Neuronal stem cell (in vitro differentiated cells): ENCODE measurements at regions not wholly inside any gene's neighbourhood (a gene's known extent, or its start where the extent isn't known, plus 50 kb on each side); places are given as distances from the start of the nearest gene placed in this dataset.

ENCODE experiments used
- DNase-seq: peaks from one replicate; pipeline ENCODE4 v3.0.0-alpha.2; 2013; ENCODE audit warnings: low spot score
- H2AFZ ChIP-seq: one replicate; pipeline ENCODE4 v1.6.1; 2013; ENCODE audit warnings: mild to moderate bottlenecking, low read length, inconsistent platforms
- H2AK5ac ChIP-seq: 2 replicates; pipeline ENCODE4 v1.6.1; 2013; ENCODE audit warnings: low read depth, mild to moderate bottlenecking, inconsistent platforms, low read length, moderate library complexity, mixed read lengths
- H2BK120ac ChIP-seq: 2 replicates; pipeline ENCODE4 v1.6.1; 2013; ENCODE audit warnings: low read depth, mild to moderate bottlenecking, inconsistent platforms, low read length, moderate library complexity, mixed read lengths
- H2BK12ac ChIP-seq: one replicate; pipeline ENCODE4 v1.6.1; 2013; ENCODE audit warnings: low read length, inconsistent platforms
- H2BK15ac ChIP-seq: 2 replicates; pipeline ENCODE4 v1.6.1; 2013; ENCODE audit warnings: mild to moderate bottlenecking, low read length, inconsistent platforms, mixed read lengths
- H2BK5ac ChIP-seq: one replicate; pipeline ENCODE4 v1.6.1; 2013; ENCODE audit warnings: inconsistent platforms, mild to moderate bottlenecking, low read length, moderate library complexity
- H3K14ac ChIP-seq: one replicate; pipeline ENCODE4 v1.6.1; 2013; ENCODE audit warnings: low read length, inconsistent platforms
- H3K18ac ChIP-seq: 2 replicates; pipeline ENCODE4 v1.6.1; 2013; ENCODE audit warnings: low read length, inconsistent platforms
- H3K23ac ChIP-seq: 2 replicates; pipeline ENCODE4 v1.6.1; 2013; ENCODE audit warnings: low read depth, mild to moderate bottlenecking, mixed read lengths, low read length, inconsistent platforms; ENCODE audit not compliant: poor library complexity
- H3K27ac ChIP-seq: replicated peaks from 3 replicates; pipeline ENCODE4 v1.5.1; 2013; ENCODE audit warnings: low read length, inconsistent platforms
- H3K27me3 ChIP-seq, 3 experiments: 2 replicates each; pipeline ENCODE4 v1.6.1; 2013; ENCODE audit warnings: low read length in 3 of 3, mild to moderate bottlenecking in 2 of 3, inconsistent platforms in 1 of 3, low read depth in 1 of 3, mixed read lengths in 1 of 3, moderate library complexity in 1 of 3; ENCODE audit not compliant: control insufficient read depth in 3 of 3, insufficient read depth in 3 of 3
- H3K36me3 ChIP-seq, 2 donors: replicated peaks in 1 of 2; 2 replicates each; pipeline ENCODE4 v1.6.1; 2013; ENCODE audit warnings: low read length in 2 of 2; ENCODE audit not compliant: control insufficient read depth in 2 of 2, insufficient read depth in 2 of 2
- H3K4ac ChIP-seq: 2 replicates; pipeline ENCODE4 v1.6.1; 2013; ENCODE audit warnings: inconsistent platforms, mild to moderate bottlenecking, low read length, moderate library complexity
- H3K4me1 ChIP-seq, 2 donors: 1 replicate in 1 of 2; 2 replicates in 1 of 2; pipeline ENCODE4 v1.6.1; 2013; ENCODE audit warnings: low read length in 2 of 2, low read depth in 1 of 2; ENCODE audit not compliant: control insufficient read depth in 2 of 2, insufficient read depth in 1 of 2
- H3K4me2 ChIP-seq: one replicate; pipeline ENCODE4 v1.6.1; 2013; ENCODE audit warnings: mild to moderate bottlenecking, low read length, inconsistent platforms; ENCODE audit not compliant: insufficient read depth, poor library complexity, severe bottlenecking
- H3K4me3 ChIP-seq, 2 donors: 2 replicates each; pipeline ENCODE4 v1.5.1; 2013; ENCODE audit warnings: low read length in 2 of 2, mild to moderate bottlenecking in 2 of 2, inconsistent platforms in 1 of 2, moderate library complexity in 1 of 2
- H3K79me1 ChIP-seq: one replicate; pipeline ENCODE4 v1.6.1; 2013; ENCODE audit warnings: low read depth, mild to moderate bottlenecking, inconsistent platforms, low read length, moderate library complexity
- H3K9ac ChIP-seq: one replicate; pipeline ENCODE4 v1.6.1; 2013; ENCODE audit warnings: mild to moderate bottlenecking, low read depth, low read length, inconsistent platforms; ENCODE audit not compliant: poor library complexity
- H3K9me3 ChIP-seq, 2 donors: replicated peaks in 1 of 2; 2 replicates each; pipeline versions ENCODE3 to v1.6.1; 2013; ENCODE audit warnings: low read length in 2 of 2, mild to moderate bottlenecking in 2 of 2, inconsistent platforms in 1 of 2, low read depth in 1 of 2, mixed read lengths in 1 of 2, moderate library complexity in 1 of 2; ENCODE audit not compliant: control insufficient read depth in 2 of 2, insufficient read depth in 1 of 2
- H4K8ac ChIP-seq: one replicate; pipeline ENCODE4 v1.6.1; 2013; ENCODE audit warnings: low read depth, mild to moderate bottlenecking, inconsistent platforms, low read length, moderate library complexity
- H4K91ac ChIP-seq: one replicate; pipeline ENCODE4 v1.6.1; 2013; ENCODE audit warnings: low read length, low read depth, mild to moderate bottlenecking, inconsistent platforms; ENCODE audit not compliant: poor library complexity
- WGBS, 2 donors: extraction: QIAGEN DNeasy Blood & Tissue Kit; methylation state at CpG; one replicate each; pipeline ENCODE4 v1.1.7; 2013; ENCODE audit warnings: missing lambda C conversion rate in 2 of 2, mixed read lengths in 1 of 2; ENCODE audit not compliant: insufficient read length in 2 of 2, insufficient replicate concordance in 1 of 2; ENCODE audit errors: extremely low coverage in 2 of 2; 5-methylcytosine and 5-hydroxymethylcytosine counted together

DNA sequence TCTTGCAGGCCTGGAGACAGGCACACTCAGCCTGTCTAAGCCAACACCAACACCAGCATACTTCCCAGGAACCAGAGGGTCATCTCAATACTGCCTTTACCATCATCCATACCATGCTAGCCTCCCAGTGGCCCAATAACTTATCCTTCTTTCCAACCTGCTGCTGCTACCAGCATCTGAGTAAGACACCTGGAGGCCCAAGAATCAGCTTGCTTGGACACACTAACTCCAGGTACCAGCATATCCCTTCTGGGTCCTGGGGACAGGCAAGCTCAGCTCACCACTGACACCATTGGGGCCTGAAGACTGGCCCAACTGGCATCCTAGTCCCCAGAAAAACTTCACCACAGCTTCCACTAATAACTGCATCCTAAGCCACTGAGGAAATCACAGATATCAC, 205.3 kb downstream of the CD109 start:
- Histone ChIP-seq H3K4ac (no peak overlapping the region), H3K27me3 (no peaks in the 10 kb centered on the region), H2BK5ac (no peak overlapping the region), H3K4me1 (no peaks in the 10 kb centered on the region), H2BK12ac (no peak overlapping the region), H2AFZ (no peak overlapping the region), H3K23ac (no peak overlapping the region), H3K4me2 (no peak overlapping the region), H4K91ac (no peak overlapping the region), H3K4me3 (no peak overlapping the region), H3K14ac (no peak overlapping the region), H3K18ac (no peak overlapping the region), H4K8ac (no peak overlapping the region), H3K36me3 (no peaks in the 10 kb centered on the region), H3K9me3 (peaks cover 0 to 5% of the 10 kb centered on the region in 2 donors), H3K27ac (no peak overlapping the region), H2BK120ac (no peak overlapping the region), H2AK5ac (no peak overlapping the region), H2BK15ac (no peak overlapping the region), H3K9ac (no peak overlapping the region), H3K79me1 (no peaks in the 10 kb centered on the region)
- DNase-seq, result no peak

DNA sequence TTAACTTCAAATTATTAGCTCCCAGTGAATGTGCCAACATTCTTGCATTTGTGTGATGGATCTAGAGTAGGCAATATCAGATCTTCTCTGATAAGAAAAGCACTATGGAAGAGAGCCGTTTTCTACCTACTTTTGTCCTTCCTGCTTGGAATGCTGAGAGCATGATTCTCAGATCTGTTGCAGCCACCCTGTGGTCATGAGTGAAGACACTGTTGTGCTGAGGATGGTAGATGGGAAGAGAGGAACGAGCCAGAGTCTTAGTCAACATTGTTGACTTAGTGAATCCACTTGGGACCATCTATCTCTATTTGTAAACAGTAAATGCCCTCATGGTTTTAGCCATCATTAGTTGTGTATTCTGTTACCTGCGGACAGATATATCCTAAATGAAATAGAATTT, 202.6 kb downstream of the CD109 start:
- H2AK5ac ChIP-seq, result no peak overlapping the region
- no peak overlapping the region for H2AFZ ChIP-seq
- H2BK15ac ChIP-seq, result no peak overlapping the region
- no peak for DNase-seq
- WGBS, 2 donors, result no CpG with 5 or more reads among the region's 3 CpGs
- no peaks in the 10 kb centered on the region for H3K27me3 ChIP-seq
- H3K36me3 ChIP-seq, result no peaks in the 10 kb centered on the region
- H3K79me1 ChIP-seq, result no peaks in the 10 kb centered on the region
- H3K18ac ChIP-seq, result no peak overlapping the region
- no peak overlapping the region for H4K8ac ChIP-seq
- H2BK12ac ChIP-seq, result no peak overlapping the region
- no peak overlapping the region for H3K14ac ChIP-seq
- H3K9me3 ChIP-seq, result peaks cover 0 to 7% of the 10 kb centered on the region in 2 donors
- no peak overlapping the region for H3K27ac ChIP-seq
- H3K9ac ChIP-seq, result no peak overlapping the region
- H4K91ac ChIP-seq, result no peak overlapping the region
- no peak overlapping the region for H2BK5ac ChIP-seq
- H3K23ac ChIP-seq, result no peak overlapping the region
- no peak overlapping the region for H3K4me2 ChIP-seq
- H3K4me3 ChIP-seq, result no peak overlapping the region
- no peaks in the 10 kb centered on the region for H3K4me1 ChIP-seq
- H3K4ac ChIP-seq, result no peak overlapping the region
- no peak overlapping the region for H2BK120ac ChIP-seq

GRCh38 chr6:73893696-73894095, 197.7 kb downstream of the CD109 start:
- Histone ChIP-seq H3K36me3 (no peaks in the 10 kb centered on the region), H4K8ac (no peak overlapping the region), H3K18ac (no peak overlapping the region), H3K4me2 (no peak overlapping the region), H3K4me1 (no peaks in the 10 kb centered on the region), H3K9me3 (peaks cover 0 to 2% of the 10 kb centered on the region in 2 donors), H3K27me3 (no peaks in the 10 kb centered on the region), H2BK15ac (no peak overlapping the region), H2BK120ac (no peak overlapping the region), H2BK5ac (no peak overlapping the region), H3K4me3 (no peak overlapping the region), H3K14ac (no peak overlapping the region), H3K9ac (no peak overlapping the region), H2AK5ac (no peak overlapping the region), H3K79me1 (no peaks in the 10 kb centered on the region), H2AFZ (no peak overlapping the region), H4K91ac (no peak overlapping the region), H2BK12ac (no peak overlapping the region), H3K27ac (no peak overlapping the region), H3K4ac (no peak overlapping the region), H3K23ac (no peak overlapping the region)
- no peak for DNase-seq
- no CpG with 5 or more reads among the region's 4 CpGs for WGBS, 2 donors

DNA sequence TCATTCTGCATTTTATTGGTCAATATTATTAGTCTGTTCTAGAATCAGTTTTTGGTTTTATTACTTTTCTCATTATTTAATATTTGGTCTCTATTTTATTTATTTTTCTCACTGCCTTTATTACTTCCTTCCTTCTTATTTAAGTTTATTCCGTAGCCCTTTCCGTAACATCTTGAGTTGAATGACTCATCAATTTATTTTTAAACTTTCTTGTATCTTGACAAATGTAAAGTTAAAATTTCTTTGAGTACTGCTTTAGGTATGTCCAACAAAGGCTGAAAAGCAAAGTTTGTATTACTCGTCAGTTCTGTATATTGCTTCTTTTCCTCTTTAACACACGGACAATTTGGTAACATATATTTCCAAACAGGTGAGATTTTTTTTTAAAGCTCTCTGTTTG, 192.0 kb downstream of the CD109 start:
- Histone ChIP-seq H3K14ac (no peak overlapping the region), H3K18ac (no peak overlapping the region), H3K4me1 (no peaks in the 10 kb centered on the region), H3K9ac (no peak overlapping the region), H2BK15ac (no peak overlapping the region), H2BK5ac (no peak overlapping the region), H2AK5ac (no peak overlapping the region), H3K4ac (no peak overlapping the region), H3K9me3 (no peaks in the 10 kb centered on the region), H4K8ac (no peak overlapping the region), H3K23ac (no peak overlapping the region), H3K4me2 (no peak overlapping the region), H3K27ac (no peak overlapping the region), H2AFZ (no peak overlapping the region), H3K4me3 (no peak overlapping the region), H2BK120ac (no peak overlapping the region), H4K91ac (no peak overlapping the region), H3K27me3 (no peaks in the 10 kb centered on the region), H3K79me1 (no peaks in the 10 kb centered on the region), H3K36me3 (no peaks in the 10 kb centered on the region), H2BK12ac (no peak overlapping the region)
- no CpG with 5 or more reads among the region's 4 CpGs for WGBS, 2 donors
- no peak for DNase-seq
